Body of pancreas (tissue), 4 donors: ENCODE measurements at regions not wholly inside any gene's neighbourhood (a gene's known extent, or its start where the extent isn't known, plus 50 kb on each side); places are given as distances from the start of the nearest gene placed in this dataset.

ENCODE experiments used
- POLR2A ChIP-seq, 3 donors: fragments of 450-650 bp; IDR thresholded peaks; one replicate each; pipeline ENCODE4 v1.6.1; 2016; ENCODE audit warnings: antibody characterized with exemption in 3 of 3, mild to moderate bottlenecking in 2 of 3
- TF ChIP-seq, protein P1 (sequence below), 7 experiments: fragments of 450-650 bp in 4 of 7; fragments of 200-600 bp in 3 of 7; sonication (generic) in 3 of 7; IDR thresholded peaks; one replicate each; pipeline ENCODE4 v1.5.1; 2016 to 2019; ENCODE audit warnings: antibody characterized with exemption in 7 of 7

DNA sequence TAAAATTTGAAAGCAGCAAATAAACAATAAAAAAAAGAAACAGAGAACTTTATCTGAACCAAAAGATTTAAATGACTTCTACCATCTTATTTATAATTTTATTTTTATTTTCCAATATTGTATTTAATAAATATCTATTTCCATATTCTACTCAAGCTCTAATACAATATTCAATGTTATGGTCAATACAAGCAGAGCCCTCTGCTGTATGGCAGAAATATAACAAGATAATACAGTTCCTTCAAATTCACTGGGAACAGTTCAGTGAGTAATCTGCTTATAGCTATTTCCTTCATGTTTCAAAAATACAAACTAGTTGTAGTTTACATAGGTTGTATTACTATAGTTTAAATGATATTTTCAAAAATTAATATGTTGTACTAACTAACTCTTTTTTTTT lies 332.7 kb downstream of the PRDM9 start:
- TF ChIP-seq, protein P1, sequence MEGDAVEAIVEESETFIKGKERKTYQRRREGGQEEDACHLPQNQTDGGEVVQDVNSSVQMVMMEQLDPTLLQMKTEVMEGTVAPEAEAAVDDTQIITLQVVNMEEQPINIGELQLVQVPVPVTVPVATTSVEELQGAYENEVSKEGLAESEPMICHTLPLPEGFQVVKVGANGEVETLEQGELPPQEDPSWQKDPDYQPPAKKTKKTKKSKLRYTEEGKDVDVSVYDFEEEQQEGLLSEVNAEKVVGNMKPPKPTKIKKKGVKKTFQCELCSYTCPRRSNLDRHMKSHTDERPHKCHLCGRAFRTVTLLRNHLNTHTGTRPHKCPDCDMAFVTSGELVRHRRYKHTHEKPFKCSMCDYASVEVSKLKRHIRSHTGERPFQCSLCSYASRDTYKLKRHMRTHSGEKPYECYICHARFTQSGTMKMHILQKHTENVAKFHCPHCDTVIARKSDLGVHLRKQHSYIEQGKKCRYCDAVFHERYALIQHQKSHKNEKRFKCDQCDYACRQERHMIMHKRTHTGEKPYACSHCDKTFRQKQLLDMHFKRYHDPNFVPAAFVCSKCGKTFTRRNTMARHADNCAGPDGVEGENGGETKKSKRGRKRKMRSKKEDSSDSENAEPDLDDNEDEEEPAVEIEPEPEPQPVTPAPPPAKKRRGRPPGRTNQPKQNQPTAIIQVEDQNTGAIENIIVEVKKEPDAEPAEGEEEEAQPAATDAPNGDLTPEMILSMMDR (IDR thresholded peaks at IDR 0.05) = no peak
- TF ChIP-seq POLR2A (IDR thresholded peaks at IDR 0.05) = no peak
